HG03175 (cell line): ENCODE measurements at regions not wholly inside any gene's neighbourhood (a gene's known extent, or its start where the extent isn't known, plus 50 kb on each side); places are given as distances from the start of the nearest gene placed in this dataset.

Experiments
- ATAC-seq: cut with Tn5 transposase; IDR thresholded peaks from one replicate; pipeline ENCODE4 v1.9.1; 2021; ENCODE audit warnings: mild to moderate bottlenecking, moderate library complexity; ENCODE audit not compliant: unreplicated experiment

DNA sequence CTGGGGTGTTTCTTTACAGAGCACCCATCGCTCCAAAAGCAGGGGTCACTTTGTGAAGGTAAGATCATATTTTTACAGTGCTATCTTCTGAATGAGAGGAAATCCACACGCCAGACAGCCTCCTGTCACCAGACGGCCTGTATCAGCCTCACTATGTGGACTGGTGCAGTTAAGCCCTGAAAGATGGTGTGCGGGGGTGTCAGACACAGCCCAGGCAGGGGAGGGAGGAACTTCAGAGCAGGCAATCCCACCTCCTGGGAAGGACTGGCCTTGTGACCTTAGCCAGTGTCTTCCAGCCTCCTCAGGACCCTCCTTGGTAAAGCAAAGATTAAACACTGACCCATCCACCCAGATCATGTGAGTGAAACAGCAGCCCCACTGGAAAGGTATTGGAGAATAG, 249.4 kb upstream of the CTAGE1 start:
- no peak for ATAC-seq

DNA sequence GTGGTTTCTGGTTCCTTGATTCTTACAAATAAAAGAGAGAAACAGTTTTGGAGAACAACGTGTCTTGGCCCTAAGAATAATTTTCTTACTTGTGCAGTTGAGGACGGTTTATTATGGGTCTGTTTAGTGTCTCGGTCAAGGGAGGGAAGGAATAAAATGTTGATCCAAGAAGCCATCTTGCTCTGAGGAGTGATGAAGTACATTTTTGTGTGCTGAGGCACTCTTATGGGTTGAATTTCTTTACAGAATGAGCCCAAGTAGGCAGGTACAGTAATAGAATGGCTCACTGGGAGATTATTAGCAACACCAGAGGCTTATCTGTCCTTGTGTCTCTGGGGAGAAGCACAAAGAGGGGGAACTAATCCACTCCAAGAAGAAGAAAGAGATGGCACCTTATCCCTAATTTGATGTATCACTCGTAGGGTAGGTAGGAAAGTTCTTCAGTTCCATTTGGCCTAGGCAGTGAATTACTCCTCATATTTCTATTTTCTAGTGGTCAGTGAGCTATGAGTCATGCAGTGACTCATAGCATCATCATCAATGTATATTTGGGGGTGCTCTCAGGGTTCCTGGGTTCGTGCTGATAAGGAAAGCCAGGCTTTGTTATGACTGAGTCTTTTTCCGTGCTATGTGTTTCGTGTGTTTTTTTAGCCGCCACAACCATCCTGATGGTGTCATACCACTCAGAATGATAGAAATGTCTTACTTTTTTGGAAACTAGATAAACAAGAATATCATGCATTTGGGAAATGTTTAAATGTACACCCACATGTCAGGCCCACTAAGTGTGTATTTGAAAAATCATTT, 250.1 kb upstream of the CTAGE1 start:
- ATAC-seq, result no peak

- ATAC-seq, result no peak
Observed at GRCh38 chr18:22668496-22668895, 250.8 kb upstream of the CTAGE1 start.

DNA sequence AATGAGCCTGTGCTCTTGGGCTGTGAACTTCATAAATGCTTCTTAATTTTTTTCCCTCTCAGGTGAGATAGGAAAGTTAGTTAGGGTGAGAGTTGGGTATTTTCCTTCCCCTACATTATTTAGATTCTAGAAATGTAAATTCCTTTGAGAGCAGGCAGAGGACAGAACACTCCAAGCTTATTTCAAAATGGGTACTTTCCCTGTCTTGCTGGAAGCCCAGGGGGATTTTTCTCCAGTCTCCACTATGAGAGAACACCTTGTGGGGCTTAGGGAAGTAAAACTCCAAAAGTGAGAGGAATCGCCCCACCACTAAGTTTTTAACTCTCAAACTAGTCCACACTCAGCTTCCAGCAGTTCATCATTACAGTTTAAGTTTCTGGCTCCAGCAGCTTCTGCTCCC, 253.2 kb upstream of the CTAGE1 start:
- ATAC-seq, result no peak

GRCh38 chr18:22673182-22673862, 255.6 kb upstream of the CTAGE1 start:
- ATAC-seq, result no peak

DNA sequence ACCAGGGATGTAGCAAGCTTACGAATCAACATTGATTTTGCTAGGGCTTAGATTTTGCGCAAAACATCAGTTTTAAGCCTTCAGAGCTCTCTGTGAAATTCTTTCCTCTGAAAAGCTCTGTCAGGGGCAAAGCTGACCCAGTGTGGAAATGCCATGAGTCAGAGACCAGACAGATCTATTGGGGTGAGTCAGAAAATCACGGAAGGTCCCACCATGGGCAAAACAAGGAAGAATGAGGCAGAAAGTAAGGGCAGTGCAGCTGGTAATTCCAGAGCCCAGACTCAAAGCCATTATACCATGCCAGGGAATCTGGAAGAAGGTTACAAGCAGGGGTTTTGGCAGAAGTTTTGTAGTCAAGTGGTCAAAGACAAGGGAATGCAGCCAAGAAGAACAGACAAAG, 256.6 kb upstream of the CTAGE1 start:
- ATAC-seq, result no peak

- no peak for ATAC-seq
Observed at GRCh38 chr18:22675006-22675405, 257.3 kb upstream of the CTAGE1 start.

DNA sequence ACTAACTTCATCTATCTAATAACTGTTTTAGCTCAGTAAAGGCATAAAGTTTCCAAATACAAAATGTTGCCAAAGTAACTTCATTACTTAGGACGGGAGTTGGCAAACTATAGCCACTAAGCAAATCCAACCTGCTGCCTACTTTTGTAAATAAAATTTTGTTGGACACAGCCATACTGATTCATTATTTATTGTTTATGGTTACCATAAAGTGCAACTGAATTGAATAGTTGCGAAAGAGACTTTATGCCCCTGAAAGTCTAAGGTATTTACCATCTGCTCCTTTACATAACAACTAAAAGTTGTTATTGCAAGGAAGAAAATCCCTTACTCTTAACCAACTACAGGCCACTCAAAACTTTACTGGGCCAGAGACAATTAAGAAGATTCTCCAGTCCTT, 256.7 kb upstream of the RBBP8 start:
- ATAC-seq, result no peak

DNA sequence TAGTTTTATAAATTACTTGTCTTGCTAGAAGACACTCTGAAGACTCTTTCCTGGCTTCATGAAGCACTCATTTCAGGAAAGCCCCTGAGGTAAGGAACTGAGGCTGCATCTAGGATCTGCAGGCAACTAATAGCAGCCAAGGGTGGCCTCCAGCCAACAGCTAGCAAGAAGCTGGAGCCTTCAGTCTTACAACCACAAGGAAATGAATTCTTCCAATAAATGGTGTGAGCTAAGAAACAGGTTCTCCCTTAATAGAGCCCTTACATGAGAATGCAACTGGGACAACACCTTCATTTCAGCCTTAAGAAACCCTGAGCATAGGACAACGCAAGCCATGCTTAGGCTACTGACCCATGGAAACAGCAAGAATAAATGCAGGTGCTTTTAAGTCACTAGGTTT, 254.6 kb upstream of the RBBP8 start:
- ATAC-seq, result no peak

DNA sequence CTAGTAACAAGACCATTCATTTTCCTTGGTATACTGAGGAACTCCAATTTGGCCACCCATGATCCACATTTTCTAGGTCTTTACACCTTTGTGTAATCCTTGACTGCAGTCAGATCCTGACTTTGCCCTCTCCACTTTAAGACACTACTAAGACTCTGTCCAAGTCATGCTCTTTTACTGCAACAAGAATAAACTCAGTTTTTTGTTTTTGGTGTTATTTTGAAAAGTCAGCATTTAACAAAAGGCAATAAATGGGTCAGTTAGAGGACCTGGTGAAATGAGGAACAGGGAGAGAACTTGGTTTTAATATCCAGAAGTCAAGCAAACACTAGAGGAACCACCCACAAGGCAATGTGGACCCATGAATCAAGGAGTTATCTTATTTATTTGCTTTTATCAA, 252.2 kb upstream of the RBBP8 start:
- ATAC-seq, result no peak

- ATAC-seq, result no peak
Observed at GRCh38 chr18:22681908-22682307, 251.2 kb upstream of the RBBP8 start.

GRCh38 chr18:22682720-22683119, 250.4 kb upstream of the RBBP8 start:
- ATAC-seq, result no peak

DNA sequence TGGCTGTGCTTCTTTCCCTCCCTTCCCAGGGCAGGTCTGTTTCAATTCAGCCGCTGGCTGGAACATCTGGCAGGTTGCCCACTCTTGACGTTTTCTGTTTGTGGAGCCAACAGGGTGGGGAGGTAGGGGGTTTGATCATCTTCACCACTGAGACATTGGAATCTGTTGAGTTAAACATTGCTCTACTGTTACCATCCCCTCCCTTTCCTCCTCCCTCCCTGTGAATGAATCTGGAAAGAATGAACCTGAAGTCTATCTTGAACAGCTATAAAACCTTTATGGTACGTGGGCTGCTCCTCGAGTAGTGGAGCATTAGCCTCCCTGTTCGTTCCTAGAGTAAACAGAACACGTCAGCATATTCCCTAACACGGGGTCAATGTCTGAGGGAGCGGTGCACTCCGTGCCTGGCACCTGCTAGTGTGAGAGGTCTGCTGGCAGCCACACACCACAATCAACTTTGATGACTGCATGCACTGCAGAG, 249.9 kb upstream of the RBBP8 start:
- ATAC-seq, result no peak

GRCh38 chr18:22683786-22684185, 249.3 kb upstream of the RBBP8 start:
- ATAC-seq, result no peak

DNA sequence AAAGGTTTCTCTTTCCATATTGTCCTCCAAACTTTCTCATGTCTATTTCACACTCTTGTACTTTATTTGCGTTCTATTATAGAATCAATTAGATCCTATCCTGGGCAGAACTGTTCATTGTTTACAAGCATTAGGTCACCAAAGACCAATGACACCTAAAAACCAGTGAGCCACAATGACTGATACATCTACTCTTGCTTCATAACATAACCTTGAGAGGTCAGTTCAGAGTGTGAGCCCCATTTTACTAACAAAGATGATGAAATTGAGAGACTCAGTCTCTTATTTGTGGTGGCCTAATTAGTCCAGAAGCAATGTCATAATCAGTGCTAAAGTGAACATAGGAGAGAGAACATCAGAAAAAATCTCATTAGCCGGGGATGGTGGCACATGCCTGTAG, 248.9 kb upstream of the RBBP8 start:
- no peak for ATAC-seq

GRCh38 chr18:22685788-22686187, 247.3 kb upstream of the RBBP8 start:
- no peak for ATAC-seq

GRCh38 chr18:22687892-22688680, 245.0 kb upstream of the RBBP8 start:
- ATAC-seq, result no peak

DNA sequence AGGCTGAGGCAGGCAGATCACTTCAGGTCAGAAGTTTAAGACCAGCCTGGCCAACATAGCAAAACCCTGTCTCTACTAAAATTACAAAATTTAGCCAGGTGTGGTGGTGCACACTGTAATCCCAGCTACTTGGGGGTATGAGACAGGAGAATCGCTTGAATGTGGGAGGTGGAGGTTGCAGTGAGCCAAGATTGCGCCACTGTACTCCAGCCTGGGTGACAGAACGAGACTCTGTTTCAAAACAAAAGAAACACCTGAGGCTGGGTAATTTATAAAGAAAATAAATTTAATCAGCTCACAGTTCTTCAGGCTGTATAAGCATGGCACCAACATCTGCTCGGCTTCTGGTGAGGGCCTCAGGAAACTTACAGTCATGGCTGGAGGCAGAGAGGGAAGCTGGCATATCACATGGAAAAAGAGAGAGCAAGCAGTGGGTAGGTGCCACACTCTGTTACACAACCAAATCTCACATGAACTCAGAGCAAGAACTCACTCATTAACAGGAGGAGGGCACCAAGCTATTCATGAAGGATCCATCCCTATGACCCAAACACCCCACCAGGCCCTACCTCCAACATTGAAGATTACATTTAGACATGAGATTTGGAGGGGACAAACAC, 244.1 kb upstream of the RBBP8 start:
- ATAC-seq, result no peak

DNA sequence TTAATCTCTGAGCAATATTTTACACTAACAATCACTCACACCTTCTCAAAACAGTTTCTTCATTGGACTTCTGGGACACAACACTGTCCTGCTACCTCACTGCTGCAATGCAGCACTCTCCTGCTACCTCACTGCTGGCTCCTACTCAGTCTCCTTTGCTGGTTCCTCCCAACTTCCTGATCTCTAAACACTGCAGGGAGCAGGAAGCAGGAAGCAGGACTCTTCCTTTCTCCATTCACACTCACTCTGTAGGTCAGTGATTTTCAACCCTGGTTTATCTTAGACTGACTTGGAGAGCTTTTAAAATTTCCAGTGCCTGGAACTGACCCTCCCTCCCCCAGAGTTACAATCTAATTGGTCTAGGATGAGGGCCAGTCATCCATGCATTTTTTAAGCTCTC, 243.4 kb upstream of the RBBP8 start:
- ATAC-seq, result no peak

DNA sequence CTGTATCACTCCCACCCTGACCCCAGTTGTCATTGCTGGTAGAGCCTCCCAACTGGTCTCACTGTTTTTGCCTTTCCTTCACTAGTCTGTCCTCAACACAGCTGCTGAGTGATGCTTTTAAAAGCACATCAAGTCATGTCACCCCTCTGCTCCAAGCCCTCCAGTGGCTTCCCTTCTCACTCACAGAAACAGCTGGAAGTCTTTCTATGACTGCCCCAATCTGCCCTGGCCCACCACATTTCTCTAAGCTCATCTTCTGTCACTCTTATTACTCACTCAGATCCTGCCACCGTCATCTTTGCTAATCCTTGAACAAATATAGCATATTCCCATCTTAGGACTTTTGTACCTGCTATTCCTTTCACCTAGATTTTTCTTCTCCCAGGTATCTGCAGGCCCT, 242.6 kb upstream of the RBBP8 start:
- ATAC-seq, result no peak
